ENCODE measurements at regions not wholly inside any gene's neighbourhood (a gene's known extent, or its start where the extent isn't known, plus 50 kb on each side); places are given as distances from the start of the nearest gene placed in this dataset.

GRCh38 chr5:174526177-174526576 lies 198.2 kb upstream of the MSX2 start:
- no peak for DNase-seq (ENCODE audit: low spot score in 2 of 2)
- Histone ChIP-seq H3K4me3 (no peak overlapping the region), H3K4me1 (no peaks in the 10 kb centered on the region), H3K27me3 (no peaks in the 10 kb centered on the region), H3K9me3 (no peaks in the 10 kb centered on the region), H3K36me3 (no peaks in the 10 kb centered on the region), H3K27ac (no peak overlapping the region)
- TF ChIP-seq POLR2A (IDR thresholded peaks at IDR 0.05): no peak
- no peak for TF ChIP-seq EP300 (IDR thresholded peaks at IDR 0.05)
- TF ChIP-seq CTCF (IDR thresholded peaks at IDR 0.05): no peak
- 66 to 79% methylated on average over 4 of the region's 4 CpGs for WGBS, 2 donors

DNA sequence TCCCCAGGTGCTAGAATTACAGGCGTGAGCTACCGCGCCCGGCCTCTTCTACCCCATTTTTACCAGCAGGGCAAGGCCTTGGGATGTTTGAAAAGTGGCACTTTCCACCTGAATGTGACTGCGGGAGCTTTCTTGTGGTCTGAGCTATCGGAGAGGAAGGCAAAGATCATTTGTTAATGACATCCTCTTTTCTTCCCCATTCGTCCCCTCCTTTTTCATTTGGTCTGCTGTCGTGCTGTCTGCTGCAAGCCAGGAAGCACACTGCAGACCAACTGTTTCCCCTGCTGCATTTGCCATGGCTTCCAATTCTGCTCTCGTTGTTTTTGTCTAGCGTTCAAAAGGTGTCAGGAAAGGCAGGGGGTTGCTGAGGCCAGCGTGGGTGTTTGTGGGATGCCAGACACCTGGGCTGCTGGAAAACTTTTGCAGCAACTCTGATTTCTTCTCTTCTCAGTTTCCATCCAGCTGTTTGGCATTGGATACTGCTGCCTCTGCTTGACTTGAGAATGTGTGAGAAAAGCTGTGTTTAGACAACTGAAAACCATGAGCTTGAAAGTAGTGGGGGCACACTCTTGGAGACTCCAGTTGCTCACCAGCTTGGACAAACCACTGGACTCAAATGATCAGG lies 196.4 kb upstream of the MSX2 start:
- Histone ChIP-seq H3K4me3 (no peak overlapping the region), H3K27ac (no peak overlapping the region), H3K9me3 (no peaks in the 10 kb centered on the region), H3K4me1 (peaks cover 0 to 12% (median 2%) of the 10 kb centered on the region in 4 donors), H3K36me3 (no peaks in the 10 kb centered on the region), H3K27me3 (no peaks in the 10 kb centered on the region)
- DNase-seq (ENCODE audit: low spot score in 2 of 2): no peak
- 48 to 57% methylated on average over 11 of the region's 11 CpGs for WGBS, 2 donors
- TF ChIP-seq EP300 (IDR thresholded peaks at IDR 0.05) (no peak), CTCF (IDR thresholded peaks at IDR 0.05) (no peak), POLR2A (IDR thresholded peaks at IDR 0.05) (no peak)

GRCh38 chr5:174528821-174529544 lies 195.4 kb upstream of the MSX2 start:
- H3K4me1 ChIP-seq: peaks cover 0 to 12% (median 2%) of the 10 kb centered on the region in 4 donors
- 88 to 92% methylated on average over 6 of the region's 6 CpGs for WGBS, 2 donors
- no peak overlapping the region for H3K4me3 ChIP-seq
- H3K9me3 ChIP-seq: no peaks in the 10 kb centered on the region
- H3K27me3 ChIP-seq: no peaks in the 10 kb centered on the region
- no peak for DNase-seq (ENCODE audit: low spot score in 2 of 2)
- H3K27ac ChIP-seq: no peak overlapping the region
- no peaks in the 10 kb centered on the region for H3K36me3 ChIP-seq
- TF ChIP-seq CTCF (IDR thresholded peaks at IDR 0.05): no peak
- no peak for TF ChIP-seq POLR2A (IDR thresholded peaks at IDR 0.05)
- no peak for TF ChIP-seq EP300 (IDR thresholded peaks at IDR 0.05)

GRCh38 chr5:174529925-174530681 lies 194.3 kb upstream of the MSX2 start:
- no peak for DNase-seq (ENCODE audit: low spot score in 2 of 2)
- no peak overlapping the region for H3K4me3 ChIP-seq
- H3K9me3 ChIP-seq: no peaks in the 10 kb centered on the region
- H3K27ac ChIP-seq: no peak overlapping the region
- no peaks in the 10 kb centered on the region for H3K27me3 ChIP-seq
- H3K4me1 ChIP-seq: peaks cover 0 to 12% (median 2%) of the 10 kb centered on the region in 4 donors
- no peaks in the 10 kb centered on the region for H3K36me3 ChIP-seq
- TF ChIP-seq CTCF (IDR thresholded peaks at IDR 0.05): no peak
- TF ChIP-seq POLR2A (IDR thresholded peaks at IDR 0.05): no peak
- no peak for TF ChIP-seq EP300 (IDR thresholded peaks at IDR 0.05)
- 83 to 92% methylated on average over 9 of the region's 9 CpGs for WGBS, 2 donors

DNA sequence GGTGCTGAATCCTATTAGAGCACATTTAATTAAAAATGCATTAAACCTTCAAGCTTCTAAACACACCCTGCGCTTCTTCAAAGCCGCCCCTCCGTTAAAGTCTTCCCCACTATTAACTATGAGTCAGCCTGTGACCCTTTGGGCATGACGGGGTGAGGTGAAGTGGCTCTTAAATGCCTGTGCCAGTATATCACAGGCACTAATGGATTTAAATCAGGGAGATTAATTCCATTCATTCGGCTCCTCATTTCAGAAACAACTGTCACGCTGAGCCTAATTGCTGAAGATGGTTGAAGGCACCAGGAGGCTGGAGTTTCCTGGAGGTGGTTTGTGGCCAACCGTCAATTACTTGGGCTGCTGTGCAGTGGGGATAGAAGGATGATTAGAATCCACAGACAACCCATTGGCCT lies 192.6 kb upstream of the MSX2 start:
- no peak overlapping the region for H3K27ac ChIP-seq
- WGBS, 2 donors: 51 to 63% methylated on average over 7 of the region's 7 CpGs

More for the DNA sequence above, 192.6 kb upstream of the MSX2 start:
- no peak for TF ChIP-seq POLR2A (IDR thresholded peaks at IDR 0.05)
- no peak for TF ChIP-seq EP300 (IDR thresholded peaks at IDR 0.05)
- no peak for TF ChIP-seq CTCF (IDR thresholded peaks at IDR 0.05)
- H3K9me3 ChIP-seq: no peaks in the 10 kb centered on the region
- DNase-seq (ENCODE audit: low spot score in 2 of 2): no peak
- H3K27me3 ChIP-seq: no peaks in the 10 kb centered on the region
- peaks cover 0 to 12% (median 2%) of the 10 kb centered on the region in 4 donors for H3K4me1 ChIP-seq
- H3K4me3 ChIP-seq: no peak overlapping the region
- H3K36me3 ChIP-seq: no peaks in the 10 kb centered on the region

Measured in tibial nerve (tissue), 4 donors.